Activated T-helper 17 cell treated with anti-CD3 and anti-CD28 coated beads, Interleukin-2, amount 50 U/mL, for 72 hours (primary cell): ENCODE measurements at regions not wholly inside any gene's neighbourhood (a gene's known extent, or its start where the extent isn't known, plus 50 kb on each side); places are given as distances from the start of the nearest gene placed in this dataset.
"Not testable (repeated sequence)": the region's sequence is repeated elsewhere in the genome, so short reads cannot be mapped to it uniquely, and the experiment has no call there.

Experiments
- ATAC-seq: fragments of 150-1000 bp; cut with Tn5 transposase; replicated peaks from 2 replicates; pipeline ENCODE4 v1.10.0; 2021; ENCODE audit warnings: mild to moderate bottlenecking, moderate library complexity
- H3K27ac Mint-ChIP-seq: one replicate; pipeline ENCODE4 v1.8.0; 2022; ENCODE audit warnings: mixed read lengths
- H3K27me3 Mint-ChIP-seq: one replicate; pipeline ENCODE4 v1.8.0; 2022; ENCODE audit warnings: mixed read lengths
- H3K36me3 Mint-ChIP-seq: one replicate; pipeline ENCODE4 v1.8.0; 2022; ENCODE audit warnings: low read depth, mild to moderate bottlenecking, mixed read lengths
- H3K4me1 Mint-ChIP-seq: one replicate; pipeline ENCODE4 v1.8.0; 2022; ENCODE audit warnings: mixed read lengths
- H3K4me3 Mint-ChIP-seq: one replicate; pipeline ENCODE4 v1.8.0; 2022; ENCODE audit warnings: mild to moderate bottlenecking, mixed read lengths
- H3K9me3 Mint-ChIP-seq: one replicate; pipeline ENCODE4 v1.8.0; 2022; ENCODE audit warnings: mixed read lengths

- not testable (repeated sequence) for H3K4me1 Mint-ChIP-seq, H3K4me3 Mint-ChIP-seq, ATAC-seq, H3K27ac Mint-ChIP-seq, H3K27me3 Mint-ChIP-seq, H3K36me3 Mint-ChIP-seq
- H3K9me3 Mint-ChIP-seq = peaks cover 19% of the 10 kb centered on the region
These were observed 725.1 kb upstream of the TPTE start for GRCh38 chr21:9796293-9796692.

DNA sequence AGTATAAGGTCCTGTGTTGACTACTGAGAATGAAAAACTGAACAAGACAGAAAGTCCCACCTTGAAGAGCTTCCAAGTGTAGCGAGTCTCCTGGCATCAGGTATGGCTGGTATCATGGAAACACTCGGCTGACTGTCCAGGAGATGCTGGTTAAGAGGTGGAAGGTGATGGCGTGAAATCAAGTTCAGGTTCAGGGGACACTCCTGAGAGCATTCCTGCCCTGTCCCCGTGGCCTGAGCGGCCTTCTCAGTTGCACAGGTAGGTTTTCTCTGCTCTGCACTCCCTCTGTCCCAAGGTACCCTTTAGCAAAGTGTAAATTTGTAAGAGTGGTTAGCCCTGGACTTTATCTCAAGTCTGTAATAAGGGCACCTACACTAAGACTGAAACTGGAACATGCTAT, 713.7 kb upstream of the TPTE start:
- not testable (repeated sequence) for H3K9me3 Mint-ChIP-seq, H3K4me3 Mint-ChIP-seq, H3K4me1 Mint-ChIP-seq, ATAC-seq, H3K36me3 Mint-ChIP-seq, H3K27me3 Mint-ChIP-seq, H3K27ac Mint-ChIP-seq

- not testable (repeated sequence) for H3K36me3 Mint-ChIP-seq, H3K4me1 Mint-ChIP-seq, H3K27ac Mint-ChIP-seq, H3K4me3 Mint-ChIP-seq, H3K9me3 Mint-ChIP-seq, ATAC-seq, H3K27me3 Mint-ChIP-seq
These were observed 710.0 kb upstream of the TPTE start for GRCh38 chr21:9811223-9812004.

DNA sequence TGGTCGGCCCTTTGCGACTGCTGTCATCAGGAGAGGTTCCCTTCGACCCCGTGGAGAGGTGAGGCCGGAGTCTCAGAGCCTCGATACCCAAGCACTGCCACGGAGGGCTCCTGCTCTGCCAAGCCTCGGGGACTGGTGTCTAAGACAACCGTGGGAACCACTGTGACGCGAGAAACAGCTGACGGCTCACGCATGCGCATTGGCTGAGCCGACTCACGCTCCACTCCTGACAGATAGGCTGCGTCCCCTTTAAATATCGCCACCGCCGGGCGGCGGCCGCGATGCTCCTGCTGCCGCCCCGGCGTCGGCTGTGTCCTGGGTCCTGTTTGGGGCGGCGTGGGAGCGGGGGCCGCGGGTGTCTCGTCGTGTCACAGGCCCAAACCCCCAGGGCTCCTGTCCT, 708.9 kb upstream of the TPTE start:
- not testable (repeated sequence) for H3K36me3 Mint-ChIP-seq, H3K4me1 Mint-ChIP-seq, ATAC-seq, H3K27me3 Mint-ChIP-seq, H3K27ac Mint-ChIP-seq, H3K9me3 Mint-ChIP-seq, H3K4me3 Mint-ChIP-seq

DNA sequence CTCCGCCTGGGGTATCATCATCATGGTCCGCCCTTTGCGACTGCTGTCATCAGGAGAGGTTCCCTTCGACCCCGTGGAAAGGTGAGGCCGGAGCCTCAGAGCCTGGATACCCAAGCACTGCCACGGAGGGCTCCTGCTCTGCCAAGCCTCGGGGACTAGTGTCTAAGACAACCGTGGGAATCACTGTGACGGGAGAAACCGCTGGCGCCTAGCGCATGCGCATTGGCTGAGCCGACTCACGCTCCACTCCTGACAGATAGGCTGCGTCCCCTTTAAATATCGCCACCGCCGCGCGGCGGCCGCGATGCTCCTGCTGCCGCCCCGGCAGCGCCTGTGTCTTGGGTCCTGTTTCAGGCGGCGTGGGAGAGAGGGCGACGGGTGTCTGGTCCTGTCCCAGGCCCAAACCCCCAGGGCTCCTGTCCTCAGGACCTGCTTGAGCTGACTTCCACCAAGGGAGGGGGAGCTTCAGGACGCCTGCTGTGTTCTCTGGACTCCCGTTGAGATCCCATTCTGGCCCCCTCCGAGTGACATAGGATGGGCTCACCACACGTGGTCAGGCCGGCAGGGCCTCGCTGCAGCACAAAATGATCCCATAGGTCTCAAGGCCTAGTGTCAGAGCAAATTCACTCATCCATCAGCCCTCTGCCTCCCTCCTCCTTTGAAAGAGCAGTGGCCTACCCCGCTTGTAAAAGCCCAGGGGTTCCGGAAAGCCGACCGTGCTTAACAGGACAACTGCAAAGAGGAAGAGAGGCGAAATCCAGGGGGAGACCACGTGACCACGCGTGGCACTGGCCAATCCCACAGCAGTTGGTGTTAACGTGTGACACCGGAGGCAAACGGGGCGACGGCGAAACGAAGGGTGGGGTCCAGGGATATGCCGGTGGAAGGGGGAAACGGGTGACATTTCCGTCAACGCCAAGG, 707.2 kb upstream of the TPTE start:
- H3K36me3 Mint-ChIP-seq, H3K4me1 Mint-ChIP-seq, H3K9me3 Mint-ChIP-seq, H3K27ac Mint-ChIP-seq, H3K27me3 Mint-ChIP-seq, ATAC-seq, H3K4me3 Mint-ChIP-seq: not testable (repeated sequence)

DNA sequence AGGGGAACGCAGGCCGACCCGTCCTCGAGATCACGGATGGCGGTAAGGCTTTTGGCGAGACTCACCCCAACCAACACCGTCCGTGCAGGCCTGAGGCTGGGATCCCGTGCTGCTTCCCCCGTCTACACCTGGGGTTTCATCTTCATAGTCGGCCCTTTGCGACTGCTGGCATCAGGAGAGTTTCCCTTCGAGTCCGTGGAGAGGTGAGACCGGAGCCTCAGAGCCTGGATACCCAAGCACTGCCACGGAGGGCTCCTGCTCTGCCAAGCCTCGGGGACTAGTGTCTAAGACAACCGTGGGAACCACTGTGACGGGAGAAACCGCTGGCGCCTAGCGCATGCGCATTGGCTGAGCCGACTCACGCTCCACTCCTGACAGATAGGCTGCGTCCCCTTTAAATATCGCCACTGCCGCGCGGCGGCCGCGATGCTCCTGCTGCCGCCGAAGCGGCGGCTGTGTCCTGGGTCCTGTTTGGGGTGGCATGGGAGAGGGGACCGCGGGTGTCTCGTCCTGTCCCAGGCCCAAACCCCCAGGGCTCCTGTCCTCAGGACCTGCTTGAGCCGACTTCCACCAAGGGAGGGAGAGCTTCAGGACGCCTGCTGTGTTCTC, 706.1 kb upstream of the TPTE start:
- H3K36me3 Mint-ChIP-seq, H3K4me3 Mint-ChIP-seq, H3K4me1 Mint-ChIP-seq, ATAC-seq, H3K9me3 Mint-ChIP-seq, H3K27me3 Mint-ChIP-seq, H3K27ac Mint-ChIP-seq: not testable (repeated sequence)

DNA sequence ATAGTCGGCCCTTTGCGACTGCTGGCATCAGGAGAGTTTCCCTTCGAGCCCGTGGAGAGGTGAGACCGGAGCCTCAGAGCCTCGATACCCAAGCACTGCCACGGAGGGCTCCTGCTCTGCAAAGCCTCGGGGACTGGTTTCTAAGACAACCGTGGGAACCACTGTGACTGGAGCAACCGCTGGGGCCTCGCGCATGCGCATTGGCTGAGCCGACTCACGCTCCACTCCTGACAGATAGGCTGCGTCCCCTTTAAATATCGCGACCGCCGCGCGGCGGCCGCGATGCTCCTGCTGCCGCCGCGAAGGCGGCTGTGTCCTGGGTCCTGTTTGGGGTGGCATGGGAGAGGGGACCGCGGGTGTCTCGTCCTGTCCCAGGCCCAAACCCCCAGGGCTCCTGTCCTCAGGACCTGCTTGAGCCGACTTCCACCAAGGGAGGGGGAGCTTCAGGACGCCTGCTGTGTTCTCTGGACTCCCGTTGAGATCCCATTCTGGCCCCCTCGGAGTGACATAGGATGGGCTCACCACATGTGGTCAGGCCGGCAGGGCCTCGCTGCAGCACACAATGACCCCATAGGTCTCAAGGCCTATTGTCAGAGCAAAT, 704.5 kb upstream of the TPTE start:
- H3K4me3 Mint-ChIP-seq, H3K27ac Mint-ChIP-seq, ATAC-seq, H3K4me1 Mint-ChIP-seq, H3K36me3 Mint-ChIP-seq, H3K27me3 Mint-ChIP-seq, H3K9me3 Mint-ChIP-seq: not testable (repeated sequence)

DNA sequence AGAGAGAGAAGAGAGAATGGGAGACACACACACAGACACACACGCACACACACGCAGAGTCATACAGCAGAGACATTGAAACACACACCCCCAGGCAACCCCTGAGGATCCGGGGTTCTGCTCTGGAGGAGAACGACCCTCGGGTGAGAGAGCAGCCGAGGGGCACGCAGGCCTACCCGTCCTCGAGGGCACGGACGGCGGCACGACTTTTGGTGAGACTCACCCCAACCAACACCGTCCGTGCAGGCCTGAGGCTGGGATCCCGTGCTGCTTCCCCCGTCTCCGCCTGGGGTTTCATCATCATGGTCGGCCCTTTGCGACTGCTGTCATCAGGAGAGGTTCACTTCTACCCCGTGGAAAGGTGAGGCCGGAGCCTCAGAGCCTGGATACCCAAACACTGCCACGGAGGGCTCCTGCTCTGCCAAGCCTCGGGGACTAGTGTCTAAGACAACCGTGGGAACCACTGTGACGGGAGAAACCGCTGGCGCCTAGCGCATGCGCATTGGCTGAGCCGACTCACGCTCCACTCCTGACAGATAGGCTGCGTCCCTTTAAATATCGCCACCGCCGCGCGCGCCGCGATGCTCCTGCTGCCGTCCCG, 703.4 kb upstream of the TPTE start:
- not testable (repeated sequence) for H3K4me1 Mint-ChIP-seq, H3K27ac Mint-ChIP-seq, H3K27me3 Mint-ChIP-seq, H3K4me3 Mint-ChIP-seq, H3K36me3 Mint-ChIP-seq, H3K9me3 Mint-ChIP-seq, ATAC-seq

- not testable (repeated sequence) for H3K4me1 Mint-ChIP-seq, H3K27ac Mint-ChIP-seq, H3K4me3 Mint-ChIP-seq, H3K36me3 Mint-ChIP-seq, ATAC-seq, H3K27me3 Mint-ChIP-seq, H3K9me3 Mint-ChIP-seq
These were observed 701.7 kb upstream of the TPTE start for GRCh38 chr21:9819549-9820192.

GRCh38 chr21:9820579-9820978, 700.8 kb upstream of the TPTE start:
- not testable (repeated sequence) for H3K27ac Mint-ChIP-seq, ATAC-seq, H3K27me3 Mint-ChIP-seq, H3K36me3 Mint-ChIP-seq, H3K4me1 Mint-ChIP-seq, H3K9me3 Mint-ChIP-seq, H3K4me3 Mint-ChIP-seq

GRCh38 chr21:9821472-9821871, 699.9 kb upstream of the TPTE start:
- H3K4me1 Mint-ChIP-seq, H3K4me3 Mint-ChIP-seq, H3K9me3 Mint-ChIP-seq, ATAC-seq, H3K27me3 Mint-ChIP-seq, H3K36me3 Mint-ChIP-seq, H3K27ac Mint-ChIP-seq: not testable (repeated sequence)

DNA sequence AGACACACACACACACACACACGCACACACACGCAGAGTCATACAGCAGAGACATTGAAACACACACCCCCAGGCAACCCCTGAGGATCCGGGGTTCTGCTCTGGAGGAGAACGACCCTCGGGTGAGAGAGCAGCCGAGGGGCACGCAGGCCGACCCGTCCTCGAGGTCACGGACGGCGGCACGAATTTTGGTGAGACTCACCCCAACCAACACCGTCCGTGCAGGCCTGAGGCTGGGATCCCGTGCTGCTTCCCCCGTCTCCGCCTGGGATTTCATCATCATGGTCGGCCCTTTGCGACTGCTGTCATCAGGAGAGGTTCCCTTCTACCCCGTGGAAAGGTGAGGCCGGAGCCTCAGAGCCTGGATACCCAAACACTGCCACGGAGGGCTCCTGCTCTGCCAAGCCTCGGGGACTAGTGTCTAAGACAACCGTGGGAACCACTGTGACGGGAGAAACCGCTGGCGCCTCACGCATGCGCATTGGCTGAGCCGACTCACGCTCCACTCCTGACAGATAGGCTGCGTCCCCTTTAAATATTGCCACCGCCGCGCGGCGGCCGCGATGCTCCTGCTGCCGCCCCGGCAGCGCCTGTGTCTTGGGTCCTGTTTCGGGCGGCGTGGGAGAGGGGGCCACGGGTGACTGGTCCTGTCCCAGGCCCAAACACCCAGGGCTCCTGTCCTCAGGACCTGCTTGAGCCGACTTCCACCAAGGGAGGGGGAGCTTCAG, 699.1 kb upstream of the TPTE start:
- H3K27me3 Mint-ChIP-seq, H3K9me3 Mint-ChIP-seq, H3K27ac Mint-ChIP-seq, H3K4me1 Mint-ChIP-seq, H3K36me3 Mint-ChIP-seq, H3K4me3 Mint-ChIP-seq, ATAC-seq: not testable (repeated sequence)

DNA sequence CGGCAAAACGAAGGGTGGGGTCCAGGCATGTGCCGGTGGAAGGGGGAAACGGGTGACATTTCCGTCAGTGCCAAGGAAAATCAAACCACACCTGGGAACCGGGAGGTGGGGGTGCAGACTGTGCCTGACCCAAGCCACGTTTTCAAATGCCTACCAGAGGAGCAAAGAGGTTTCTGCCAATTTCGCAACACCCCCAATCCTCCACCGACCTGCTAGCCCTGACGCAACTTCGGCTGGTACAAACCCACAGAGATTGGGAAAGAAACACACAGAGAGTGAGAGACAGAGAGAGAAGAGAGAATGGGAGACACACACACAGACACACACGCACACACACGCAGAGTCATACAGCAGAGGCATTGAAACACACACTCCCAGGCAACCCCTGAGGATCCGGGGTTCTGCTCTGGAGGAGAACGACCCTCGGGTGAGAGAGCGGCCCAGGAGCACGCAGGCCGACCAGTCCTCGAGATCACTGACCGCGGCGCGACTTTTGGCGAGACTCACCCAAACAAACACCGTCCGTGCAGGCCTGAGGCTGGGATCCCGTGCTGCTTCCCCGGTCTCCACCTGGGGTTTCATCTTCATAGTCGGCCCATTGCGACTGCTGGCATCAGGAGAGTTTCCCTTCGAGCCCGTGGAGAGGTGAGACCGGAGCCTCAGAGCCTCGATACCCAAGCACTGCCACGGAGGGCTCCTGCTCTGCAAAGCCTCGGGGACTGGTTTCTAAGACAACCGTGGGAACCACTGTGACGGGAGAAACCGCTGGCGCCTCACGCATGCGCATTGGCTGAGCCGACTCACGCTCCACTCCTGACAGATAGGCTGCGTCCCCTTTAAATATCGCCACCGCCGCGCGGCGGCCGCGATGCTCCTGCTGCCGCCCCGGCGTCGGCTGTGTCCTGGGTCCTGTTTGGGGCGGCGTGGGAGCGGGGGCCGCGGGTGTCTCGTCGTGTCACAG, 697.9 kb upstream of the TPTE start:
- H3K27ac Mint-ChIP-seq, H3K36me3 Mint-ChIP-seq, H3K9me3 Mint-ChIP-seq, H3K27me3 Mint-ChIP-seq, H3K4me3 Mint-ChIP-seq, ATAC-seq, H3K4me1 Mint-ChIP-seq: not testable (repeated sequence)
